Adipocyte (in vitro differentiated cells): ENCODE measurements at regions not wholly inside any gene's neighbourhood (a gene's known extent, or its start where the extent isn't known, plus 50 kb on each side); places are given as distances from the start of the nearest gene placed in this dataset.

Experiments used
- DNase-seq: peaks from one replicate; pipeline ENCODE4 v3.0.0-alpha.2; 2015; ENCODE audit warnings: low read depth
- H3K27me3 ChIP-seq: replicated peaks from 2 replicates; pipeline ENCODE4 v1.7.0; 2013; ENCODE audit warnings: mild to moderate bottlenecking, low read length, moderate library complexity; ENCODE audit not compliant: control insufficient read depth, insufficient read depth
- H3K36me3 ChIP-seq: 2 replicates; pipeline ENCODE4 v1.7.0; 2013; ENCODE audit warnings: low read length, mild to moderate bottlenecking, moderate library complexity; ENCODE audit not compliant: control insufficient read depth, insufficient read depth, severe bottlenecking
- H3K4me1 ChIP-seq: 2 replicates; pipeline ENCODE4 v1.7.0; 2013; ENCODE audit warnings: mild to moderate bottlenecking, low read length, moderate library complexity; ENCODE audit not compliant: control insufficient read depth, insufficient read depth
- H3K4me3 ChIP-seq: 2 replicates; pipeline ENCODE4 v1.7.0; 2013; ENCODE audit warnings: mild to moderate bottlenecking, low read length, moderate library complexity
- H3K9ac ChIP-seq: 2 replicates; pipeline ENCODE4 v1.7.0; 2013; ENCODE audit warnings: mild to moderate bottlenecking, low read length, moderate library complexity
- H3K9me3 ChIP-seq: 2 replicates; pipeline ENCODE4 v1.7.0; 2013; ENCODE audit warnings: mild to moderate bottlenecking, low read length, moderate library complexity; ENCODE audit not compliant: control insufficient read depth

- Histone ChIP-seq H3K36me3 (no peaks in the 10 kb centered on the region), H3K9ac (no peak overlapping the region), H3K9me3 (peaks cover 41% of the 10 kb centered on the region), H3K4me1 (no peaks in the 10 kb centered on the region), H3K4me3 (no peak overlapping the region), H3K27me3 (no peaks in the 10 kb centered on the region)
- DNase-seq: no peak
Measured at GRCh38 chrX:78540171-78540570, 119.0 kb downstream of the RTL3 start.

- Histone ChIP-seq H3K9ac (no peak overlapping the region), H3K9me3 (peaks cover 1% of the 10 kb centered on the region), H3K27me3 (peaks cover 6% of the 10 kb centered on the region), H3K36me3 (no peaks in the 10 kb centered on the region), H3K4me1 (no peaks in the 10 kb centered on the region), H3K4me3 (no peak overlapping the region)
- no peak for DNase-seq
Measured at GRCh38 chrX:78534221-78534620, 124.9 kb downstream of the RTL3 start.

- H3K9ac ChIP-seq: no peak overlapping the region
- no peaks in the 10 kb centered on the region for H3K9me3 ChIP-seq
- no peak overlapping the region for H3K4me3 ChIP-seq
- H3K27me3 ChIP-seq: peaks cover 6% of the 10 kb centered on the region
- peaks cover 5% of the 10 kb centered on the region for H3K4me1 ChIP-seq
- H3K36me3 ChIP-seq: no peaks in the 10 kb centered on the region
- DNase-seq: no peak
Measured at GRCh38 chrX:78532363-78532762, 126.8 kb downstream of the RTL3 start.

- Histone ChIP-seq H3K9ac (no peak overlapping the region), H3K36me3 (no peaks in the 10 kb centered on the region), H3K4me3 (no peak overlapping the region), H3K9me3 (peaks cover 7% of the 10 kb centered on the region), H3K27me3 (peaks cover 10% of the 10 kb centered on the region), H3K4me1 (peaks cover 5% of the 10 kb centered on the region)
- no peak for DNase-seq
Measured at GRCh38 chrX:78527818-78528217, 131.3 kb downstream of the RTL3 start.

- Histone ChIP-seq H3K36me3 (no peaks in the 10 kb centered on the region), H3K4me1 (peaks cover 5% of the 10 kb centered on the region), H3K27me3 (peaks cover 10% of the 10 kb centered on the region), H3K9me3 (peaks cover 7% of the 10 kb centered on the region), H3K9ac (no peak overlapping the region), H3K4me3 (no peak overlapping the region)
- no peak for DNase-seq
Measured at GRCh38 chrX:78527263-78527662, 131.9 kb downstream of the RTL3 start.

GRCh38 chrX:78522601-78523000 lies 136.5 kb downstream of the RTL3 start:
- Histone ChIP-seq H3K4me3 (no peak overlapping the region), H3K27me3 (peaks cover 4% of the 10 kb centered on the region), H3K36me3 (no peaks in the 10 kb centered on the region), H3K4me1 (no peaks in the 10 kb centered on the region), H3K9me3 (peaks cover 10% of the 10 kb centered on the region), H3K9ac (no peak overlapping the region)
- DNase-seq: no peak

- no peaks in the 10 kb centered on the region for H3K4me1 ChIP-seq
- no peak for DNase-seq
- no peaks in the 10 kb centered on the region for H3K27me3 ChIP-seq
- H3K36me3 ChIP-seq: no peaks in the 10 kb centered on the region
- H3K9me3 ChIP-seq: peaks cover 3% of the 10 kb centered on the region
- no peak overlapping the region for H3K9ac ChIP-seq
- no peak overlapping the region for H3K4me3 ChIP-seq
Measured at GRCh38 chrX:78517124-78517523, 142.0 kb downstream of the RTL3 start.

GRCh38 chrX:78514852-78515251 lies 144.3 kb downstream of the RTL3 start:
- Histone ChIP-seq H3K27me3 (no peaks in the 10 kb centered on the region), H3K4me3 (no peak overlapping the region), H3K36me3 (no peaks in the 10 kb centered on the region), H3K9me3 (no peaks in the 10 kb centered on the region), H3K9ac (no peak overlapping the region), H3K4me1 (no peaks in the 10 kb centered on the region)
- no peak for DNase-seq

GRCh38 chrX:78513971-78514738 lies 145.0 kb downstream of the RTL3 start:
- no peak for DNase-seq
- H3K4me3 ChIP-seq: no peak overlapping the region
- no peaks in the 10 kb centered on the region for H3K36me3 ChIP-seq
- no peak overlapping the region for H3K9ac ChIP-seq
- H3K4me1 ChIP-seq: no peaks in the 10 kb centered on the region
- H3K27me3 ChIP-seq: no peaks in the 10 kb centered on the region
- no peaks in the 10 kb centered on the region for H3K9me3 ChIP-seq

GRCh38 chrX:78506248-78506647 lies 152.9 kb downstream of the RTL3 start:
- Histone ChIP-seq H3K36me3 (no peaks in the 10 kb centered on the region), H3K9ac (no peak overlapping the region), H3K4me3 (no peak overlapping the region), H3K4me1 (no peaks in the 10 kb centered on the region), H3K27me3 (no peaks in the 10 kb centered on the region), H3K9me3 (peaks cover 3% of the 10 kb centered on the region)
- DNase-seq: no peak

GRCh38 chrX:78496483-78496882 lies 162.6 kb downstream of the RTL3 start:
- H3K4me3 ChIP-seq: no peak overlapping the region
- H3K9ac ChIP-seq: no peak overlapping the region
- no peaks in the 10 kb centered on the region for H3K9me3 ChIP-seq
- no peaks in the 10 kb centered on the region for H3K36me3 ChIP-seq
- H3K4me1 ChIP-seq: no peaks in the 10 kb centered on the region
- no peak for DNase-seq
- H3K27me3 ChIP-seq: peaks cover 16% of the 10 kb centered on the region

- H3K9ac ChIP-seq: no peak overlapping the region
- H3K4me1 ChIP-seq: no peaks in the 10 kb centered on the region
- no peaks in the 10 kb centered on the region for H3K36me3 ChIP-seq
- peaks cover 11% of the 10 kb centered on the region for H3K27me3 ChIP-seq
- no peak overlapping the region for H3K4me3 ChIP-seq
- no peaks in the 10 kb centered on the region for H3K9me3 ChIP-seq
- DNase-seq: no peak
Measured at GRCh38 chrX:78493180-78493579, 165.8 kb upstream of the CYSLTR1 start.
